H9 (cell line): ENCODE measurements at regions not wholly inside any gene's neighbourhood (a gene's known extent, or its start where the extent isn't known, plus 50 kb on each side); places are given as distances from the start of the nearest gene placed in this dataset.

ENCODE experiments used
- DNase-seq: peaks from one replicate; pipeline ENCODE4 v3.0.0-alpha.2; 2017
- H2AFZ ChIP-seq: one replicate; pipeline ENCODE4 v1.6.1; 2013; ENCODE audit warnings: mild to moderate bottlenecking, low read length, control low read depth, moderate library complexity
- H2AK5ac ChIP-seq: 2 replicates; pipeline ENCODE4 v1.6.1; 2013; ENCODE audit warnings: low read length, control low read depth, mixed read lengths; ENCODE audit not compliant: insufficient read length
- H2BK120ac ChIP-seq: one replicate; pipeline ENCODE4 v1.6.1; 2013; ENCODE audit warnings: low read depth, mild to moderate bottlenecking, low read length, control low read depth, inconsistent platforms; ENCODE audit not compliant: poor library complexity, severe bottlenecking
- H2BK12ac ChIP-seq: 2 replicates; pipeline ENCODE4 v1.6.1; 2013; ENCODE audit warnings: low read length, control low read depth, mixed read lengths, low read depth; ENCODE audit not compliant: insufficient read length
- H2BK15ac ChIP-seq: 2 replicates; pipeline ENCODE4 v1.6.1; 2013; ENCODE audit warnings: low read depth, low read length, control low read depth
- H2BK20ac ChIP-seq: one replicate; pipeline ENCODE4 v1.6.1; 2013; ENCODE audit warnings: low read depth, mild to moderate bottlenecking, low read length, control low read depth, inconsistent platforms; ENCODE audit not compliant: poor library complexity, severe bottlenecking
- H2BK5ac ChIP-seq: 2 replicates; pipeline ENCODE4 v1.6.1; 2013; ENCODE audit warnings: low read length, control low read depth, mixed read lengths; ENCODE audit not compliant: insufficient read length
- H3K14ac ChIP-seq: 2 replicates; pipeline ENCODE4 v1.6.1; 2013; ENCODE audit warnings: low read length, control low read depth; ENCODE audit not compliant: insufficient read depth
- H3K18ac ChIP-seq: 2 replicates; pipeline ENCODE4 v1.6.1; 2013; ENCODE audit warnings: low read depth, mild to moderate bottlenecking, mixed read lengths, low read length, control low read depth; ENCODE audit not compliant: insufficient read length
- H3K23ac ChIP-seq: 2 replicates; pipeline ENCODE4 v1.6.1; 2013; ENCODE audit warnings: low read length, control low read depth, mixed read lengths, low read depth; ENCODE audit not compliant: insufficient read length
- H3K23me2 ChIP-seq: 2 replicates; pipeline ENCODE4 v1.6.1; 2013; ENCODE audit warnings: low read depth, mild to moderate bottlenecking, mixed read lengths, low read length, control low read depth; ENCODE audit not compliant: insufficient read length, poor library complexity, severe bottlenecking
- H3K27ac ChIP-seq: 2 replicates; pipeline ENCODE4 v1.5.1; 2013; ENCODE audit warnings: low read length, control low read depth, mixed read lengths, low read depth; ENCODE audit not compliant: insufficient read length
- H3K27me3 ChIP-seq: 2 replicates; pipeline ENCODE4 v1.6.1; 2013; ENCODE audit warnings: low read length, control low read depth, inconsistent platforms; ENCODE audit not compliant: insufficient read depth
- H3K4ac ChIP-seq: 2 replicates; pipeline ENCODE4 v1.6.1; 2013; ENCODE audit warnings: low read depth, mild to moderate bottlenecking, control low read depth, inconsistent platforms, low read length, moderate library complexity
- H3K4me1 ChIP-seq: 2 replicates; pipeline ENCODE4 v1.6.1; 2013; ENCODE audit warnings: low read length, control low read depth, inconsistent platforms; ENCODE audit not compliant: insufficient read depth
- H3K4me2 ChIP-seq: 2 replicates; pipeline ENCODE4 v1.6.1; 2013; ENCODE audit warnings: low read length, control low read depth, mixed read lengths; ENCODE audit not compliant: insufficient read length, insufficient read depth
- H3K56ac ChIP-seq: 2 replicates; pipeline ENCODE4 v1.6.1; 2013; ENCODE audit warnings: low read depth, mild to moderate bottlenecking, mixed read lengths, low read length, control low read depth; ENCODE audit not compliant: insufficient read length
- H3K79me1 ChIP-seq: 2 replicates; pipeline ENCODE4 v1.6.1; 2013; ENCODE audit warnings: low read depth, mild to moderate bottlenecking, moderate library complexity, low read length, control low read depth, inconsistent platforms; ENCODE audit not compliant: insufficient read depth, poor library complexity, severe bottlenecking
- H3K79me2 ChIP-seq: 2 replicates; pipeline ENCODE4 v1.6.1; 2013; ENCODE audit warnings: low read length, control low read depth, inconsistent platforms; ENCODE audit not compliant: insufficient read depth
- H3K9ac ChIP-seq: 2 replicates; pipeline ENCODE4 v1.6.1; 2013; ENCODE audit warnings: low read length, control low read depth, mixed read lengths; ENCODE audit not compliant: insufficient read length; ENCODE audit errors: extremely low read depth
- H3K9me3 ChIP-seq: one replicate; pipeline ENCODE4 v1.6.1; 2013; ENCODE audit warnings: low read depth, low read length, inconsistent platforms; ENCODE audit not compliant: control insufficient read depth
- H3T11ph ChIP-seq: one replicate; pipeline ENCODE4 v1.6.1; 2013; ENCODE audit warnings: mild to moderate bottlenecking, low read length, control low read depth, inconsistent platforms
- H4K20me1 ChIP-seq: one replicate; pipeline ENCODE4 v1.6.1; 2013; ENCODE audit not compliant: control insufficient read depth, insufficient read length, insufficient read depth
- H4K5ac ChIP-seq: 2 replicates; pipeline ENCODE4 v1.6.1; 2013; ENCODE audit warnings: low read depth, mild to moderate bottlenecking, mixed read lengths, low read length, control low read depth; ENCODE audit not compliant: insufficient read length
- H4K8ac ChIP-seq: replicated peaks from 2 replicates; pipeline ENCODE4 v1.6.1; 2013; ENCODE audit warnings: low read length, control low read depth, mixed read lengths, low read depth; ENCODE audit not compliant: insufficient read length
- H4K91ac ChIP-seq: 2 replicates; pipeline ENCODE4 v1.6.1; 2013; ENCODE audit warnings: low read depth, mild to moderate bottlenecking, moderate library complexity, mixed read lengths, low read length, control low read depth; ENCODE audit not compliant: insufficient read length
- H3K27ac Mint-ChIP-seq, 3 experiments: 2 replicates in 2 of 3; 3 replicates in 1 of 3; pipeline ENCODE4 v1.8.0; 2020 to 2021; ENCODE audit warnings: mixed read lengths in 3 of 3, mild to moderate bottlenecking in 1 of 3, moderate library complexity in 1 of 3
- H3K27me3 Mint-ChIP-seq: 2 replicates; pipeline ENCODE4 v1.8.0; 2021; ENCODE audit warnings: low read depth, mild to moderate bottlenecking, moderate library complexity, mixed read lengths
- H3K36me3 Mint-ChIP-seq, 3 experiments: 2 replicates in 2 of 3; 3 replicates in 1 of 3; pipeline ENCODE4 v1.8.0; 2020 to 2021; ENCODE audit warnings: low read depth in 3 of 3, mixed read lengths in 3 of 3; ENCODE audit not compliant: insufficient read depth in 1 of 3
- H3K4me1 Mint-ChIP-seq, 2 experiments: 2 replicates each; pipeline ENCODE4 v1.8.0; 2020; ENCODE audit warnings: mixed read lengths in 2 of 2
- H3K4me3 Mint-ChIP-seq, 2 experiments: 2 replicates in 1 of 2; 3 replicates in 1 of 2; pipeline ENCODE4 v1.8.0; 2020 to 2021; ENCODE audit warnings: mild to moderate bottlenecking in 2 of 2, mixed read lengths in 2 of 2, moderate library complexity in 1 of 2
- H3K9me3 Mint-ChIP-seq, 2 experiments: 2 replicates in 1 of 2; 3 replicates in 1 of 2; pipeline ENCODE4 v1.8.0; 2020; ENCODE audit warnings: mild to moderate bottlenecking in 2 of 2, mixed read lengths in 2 of 2, moderate library complexity in 1 of 2
- CTCF ChIP-seq: fragments of 200-600 bp; sonication (generic); conservative IDR thresholded peaks from 3 replicates; pipeline ENCODE4 v1.8.0; 2021; ENCODE audit warnings: antibody characterized with exemption, mild to moderate bottlenecking
- WGBS: extraction: QIAGEN DNeasy Blood & Tissue Kit; methylation state at CpG from one replicate; pipeline ENCODE4 v1.1.7; 2013; ENCODE audit warnings: missing lambda C conversion rate, low lambda C conversion rate, mixed read lengths; ENCODE audit not compliant: insufficient read length; ENCODE audit errors: extremely low coverage; 5-methylcytosine and 5-hydroxymethylcytosine counted together

GRCh38 chr16:55089600-55089999 is 158.9 kb downstream of the IRX5 start:
- Histone ChIP-seq H2BK12ac (no peak overlapping the region), H3K18ac (no peak overlapping the region), H4K8ac (no peak overlapping the region), H3K27ac (no peak overlapping the region), H2BK5ac (no peak overlapping the region), H3K79me2 (no peaks in the 10 kb centered on the region), H3K9ac (no peak overlapping the region), H3K23ac (no peak overlapping the region), H3K27me3 (no peaks in the 10 kb centered on the region), H3K23me2 (no peaks in the 10 kb centered on the region), H4K91ac (no peak overlapping the region), H3K14ac (no peak overlapping the region), H2AK5ac (no peak overlapping the region), H2AFZ (no peak overlapping the region), H3T11ph (no peak overlapping the region), H4K20me1 (no peaks in the 10 kb centered on the region), H3K79me1 (no peaks in the 10 kb centered on the region), H3K4me1 (no peaks in the 10 kb centered on the region), H2BK120ac (no peak overlapping the region), H3K9me3 (no peaks in the 10 kb centered on the region), H2BK20ac (no peak overlapping the region), H3K4me2 (no peak overlapping the region), H2BK15ac (no peak overlapping the region), H3K56ac (no peak overlapping the region), H4K5ac (no peak overlapping the region), H3K4ac (no peak overlapping the region)
- WGBS: no CpG with 5 or more reads among the region's 4 CpGs
- no peak for TF ChIP-seq CTCF
- Mint-ChIP-seq H3K4me3 (no peak overlapping the region), H3K4me1 (no peaks in the 10 kb centered on the region), H3K27ac (no peak overlapping the region), H3K9me3 (peaks cover 0 to 2% of the 10 kb centered on the region in 2 experiments; a peak in 1 of 5 replicates), H3K36me3 (no peaks in the 10 kb centered on the region), H3K27me3 (peaks cover 3% of the 10 kb centered on the region)
- DNase-seq: no peak
